Spleen (tissue), 11 donors: ENCODE measurements at regions not wholly inside any gene's neighbourhood (a gene's known extent, or its start where the extent isn't known, plus 50 kb on each side); places are given as distances from the start of the nearest gene placed in this dataset.
A peak's percentile ranks its signal among the peaks of the same experiment; 100 is the strongest.

Source experiments
- DNase-seq: peaks from one replicate; pipeline ENCODE4 v3.0.0-alpha.2; 2020
- H3K27ac ChIP-seq, 8 donors: fragments of 200-600 bp; sonication (generic) in 7 of 8; 1 replicate in 4 of 8; 2 replicates in 4 of 8; pipeline versions ENCODE4 v1.5.0 to v1.8.0; 2016 to 2021; ENCODE audit warnings: inconsistent platforms in 4 of 8, mild to moderate bottlenecking in 4 of 8, moderate library complexity in 1 of 8
- H3K27me3 ChIP-seq, 7 donors: fragments of 200-600 bp; sonication (generic) in 6 of 7; replicated peaks in 1 of 7; 1 replicate in 4 of 7; 2 replicates in 3 of 7; pipeline versions ENCODE4 v1.5.0 to v1.8.0; 2016 to 2021; ENCODE audit warnings: inconsistent platforms in 3 of 7, mild to moderate bottlenecking in 1 of 7
- H3K36me3 ChIP-seq, 6 donors: fragments of 200-600 bp; sonication (generic) in 5 of 6; 1 replicate in 4 of 6; 2 replicates in 2 of 6; pipeline versions ENCODE4 v1.5.0 to v1.8.0; 2016 to 2021; ENCODE audit warnings: inconsistent platforms in 2 of 6
- H3K4me1 ChIP-seq, 6 donors: fragments of 200-600 bp; sonication (generic) in 5 of 6; 1 replicate in 3 of 6; 2 replicates in 3 of 6; pipeline versions ENCODE4 v1.5.0 to v1.8.0; 2016 to 2021; ENCODE audit warnings: inconsistent platforms in 3 of 6
- H3K4me3 ChIP-seq, 8 donors: fragments of 200-600 bp; sonication (generic) in 7 of 8; 1 replicate in 4 of 8; 2 replicates in 4 of 8; pipeline versions ENCODE4 v1.5.0 to v1.8.0; 2016 to 2021; ENCODE audit warnings: inconsistent platforms in 4 of 8, mild to moderate bottlenecking in 4 of 8, moderate library complexity in 2 of 8
- H3K9me3 ChIP-seq, 8 donors: fragments of 200-600 bp; sonication (generic) in 7 of 8; 1 replicate in 4 of 8; 2 replicates in 4 of 8; pipeline versions ENCODE4 v1.5.0 to v1.8.0; 2016 to 2021; ENCODE audit warnings: inconsistent platforms in 4 of 8
- CTCF ChIP-seq, 11 experiments: fragments of 200-600 bp in 7 of 11; fragments of 450-650 bp in 4 of 11; sonication (generic) in 4 of 11; IDR thresholded peaks in 8 of 11; conservative IDR thresholded peaks in 3 of 11; 1 replicate in 7 of 11; 2 replicates in 4 of 11; pipeline versions ENCODE4 v1.4.0 to v1.8.0; 2016 to 2021; ENCODE audit warnings: antibody characterized with exemption in 11 of 11, inconsistent platforms in 4 of 11, mild to moderate bottlenecking in 1 of 11
- POLR2A ChIP-seq, 3 donors: fragments of 450-650 bp; IDR thresholded peaks; one replicate each; pipeline ENCODE4 v1.5.1; 2017; ENCODE audit warnings: antibody characterized with exemption in 3 of 3, mild to moderate bottlenecking in 1 of 3
- POLR2AphosphoS5 ChIP-seq, 3 donors: sonication (generic); formaldehyde crosslinking; IDR thresholded peaks; one replicate each; pipeline ENCODE4 v1.5.1; 2017; ENCODE audit warnings: antibody characterized with exemption in 3 of 3
- WGBS, 5 donors: extraction: QIAGEN DNeasy Blood & Tissue Kit in 3 of 5; methylation state at CpG; one replicate each; pipeline versions ENCODE4 v1.1.5 to v1.1.7; 2013 to 2018; 5-methylcytosine and 5-hydroxymethylcytosine counted together
- intact Hi-C: fragments of 100-400 bp; cut with DNase I; formaldehyde crosslinking; loops from one replicate; pipeline ENCODE4 v1.15.0; 2023; ENCODE audit warnings: low total_unique reads
- donor health status: healthy with polysubstance abuse.
- donor health status: DM: no; HTN: no; CAD: no; lungs with moderate emphysema.
- donor health status: DM: no; HTN: no; CAD: no.
- donor health status: Bipolar disorder and iron deficiency.
- donor health status: healthy.
- donor health status: DM: no; HTN: no; CAD: no.
- donor health status: DM: yes; HTN: yes; CAD: no.

GRCh38 chr7:47031786-47032535, 550.0 kb downstream of the TNS3 start:
- WGBS, 5 donors: 66 to 76% (median 71%) methylated on average over 6 of the region's 6 CpGs
- H3K4me3 ChIP-seq: no peak overlapping the region
- no peaks in the 10 kb centered on the region for H3K27me3 ChIP-seq
- TF ChIP-seq POLR2AphosphoS5 (IDR thresholded peaks at IDR 0.05) (no peak), POLR2A (IDR thresholded peaks at IDR 0.05) (no peak), CTCF (IDR thresholded peaks at IDR 0.05 in 8 of 11, conservative IDR thresholded peaks at IDR 0.05 in 3 of 11) (no peak)
- peak overlapping the region in 4 of 8 donors; percentile 17 to 61 (median 48) for H3K27ac ChIP-seq
- intact Hi-C loops: no loop called here
- no peaks in the 10 kb centered on the region for H3K9me3 ChIP-seq
- no peak for DNase-seq
- H3K36me3 ChIP-seq: no peaks in the 10 kb centered on the region
- H3K4me1 ChIP-seq: no peaks in the 10 kb centered on the region

- WGBS, 5 donors: 84 to 88% (median 86%) methylated on average over 3 of the region's 3 CpGs
- Histone ChIP-seq H3K4me1 (no peaks in the 10 kb centered on the region), H3K27me3 (no peaks in the 10 kb centered on the region), H3K36me3 (no peaks in the 10 kb centered on the region), H3K27ac (no peak overlapping the region), H3K4me3 (no peak overlapping the region), H3K9me3 (no peaks in the 10 kb centered on the region)
- no peak for TF ChIP-seq POLR2A (IDR thresholded peaks at IDR 0.05)
- TF ChIP-seq CTCF (IDR thresholded peaks at IDR 0.05 in 8 of 11, conservative IDR thresholded peaks at IDR 0.05 in 3 of 11): no peak
- no peak for TF ChIP-seq POLR2AphosphoS5 (IDR thresholded peaks at IDR 0.05)
- DNase-seq: no peak
- intact Hi-C loops: no loop called here
These were observed 553.6 kb downstream of the TNS3 start for GRCh38 chr7:47028284-47028683.

GRCh38 chr7:47027695-47028240, 554.1 kb downstream of the TNS3 start:
- Histone ChIP-seq H3K36me3 (no peaks in the 10 kb centered on the region), H3K9me3 (no peaks in the 10 kb centered on the region), H3K27me3 (no peaks in the 10 kb centered on the region), H3K4me3 (no peak overlapping the region), H3K4me1 (no peaks in the 10 kb centered on the region), H3K27ac (no peak overlapping the region)
- intact Hi-C loops: no loop called here
- 77 to 92% (median 83%) methylated on average over 2 of the region's 2 CpGs for WGBS, 5 donors
- no peak for DNase-seq
- TF ChIP-seq CTCF (IDR thresholded peaks at IDR 0.05 in 8 of 11, conservative IDR thresholded peaks at IDR 0.05 in 3 of 11) (no peak), POLR2AphosphoS5 (IDR thresholded peaks at IDR 0.05) (no peak), POLR2A (IDR thresholded peaks at IDR 0.05) (no peak)

GRCh38 chr7:47026780-47027361, 555.0 kb downstream of the TNS3 start:
- DNase-seq: no peak
- WGBS, 5 donors: 60 to 70% (median 69%) methylated on average over 5 of the region's 5 CpGs

More at GRCh38 chr7:47026780-47027361, 555.0 kb downstream of the TNS3 start:
- no peaks in the 10 kb centered on the region for H3K9me3 ChIP-seq
- intact Hi-C loops: no loop called here
- TF ChIP-seq POLR2A (IDR thresholded peaks at IDR 0.05): no peak
- TF ChIP-seq CTCF (IDR thresholded peaks at IDR 0.05 in 8 of 11, conservative IDR thresholded peaks at IDR 0.05 in 3 of 11): no peak
- TF ChIP-seq POLR2AphosphoS5 (IDR thresholded peaks at IDR 0.05): no peak
- H3K4me3 ChIP-seq: no peak overlapping the region
- H3K36me3 ChIP-seq: no peaks in the 10 kb centered on the region
- no peak overlapping the region for H3K27ac ChIP-seq
- no peaks in the 10 kb centered on the region for H3K27me3 ChIP-seq
- no peaks in the 10 kb centered on the region for H3K4me1 ChIP-seq
